Progenitor cell of endocrine pancreas (in vitro differentiated cells): ENCODE measurements at regions not wholly inside any gene's neighbourhood (a gene's known extent, or its start where the extent isn't known, plus 50 kb on each side); places are given as distances from the start of the nearest gene placed in this dataset.
A peak's percentile ranks its signal among the peaks of the same experiment; 100 is the strongest.

Experiments used
- DNase-seq: peaks from one replicate; pipeline ENCODE4 v3.0.0; 2021; ENCODE audit warnings: low spot score; ENCODE audit not compliant: unreplicated experiment
- H3K27ac Mint-ChIP-seq: 2 replicates; pipeline ENCODE4 v1.8.0; 2021; ENCODE audit warnings: mild to moderate bottlenecking, moderate library complexity, mixed read lengths
- H3K27me3 Mint-ChIP-seq: 2 replicates; pipeline ENCODE4 v1.8.0; 2021; ENCODE audit warnings: mixed read lengths
- H3K36me3 Mint-ChIP-seq: 2 replicates; pipeline ENCODE4 v1.8.0; 2022; ENCODE audit warnings: mixed read lengths; ENCODE audit not compliant: insufficient read depth
- H3K4me1 Mint-ChIP-seq: 2 replicates; pipeline ENCODE4 v1.8.0; 2021; ENCODE audit warnings: low read depth, mixed read lengths
- H3K4me3 Mint-ChIP-seq: 2 replicates; pipeline ENCODE4 v1.8.0; 2021; ENCODE audit warnings: low read depth, mild to moderate bottlenecking, moderate library complexity, mixed read lengths
- H3K9me3 Mint-ChIP-seq: 2 replicates; pipeline ENCODE4 v1.8.0; 2021; ENCODE audit warnings: low read depth, mixed read lengths
- TF ChIP-seq, protein P1 (sequence below): fragments of 200-600 bp; sonication (generic); IDR thresholded peaks from one replicate; pipeline ENCODE4 v1.5.0; 2021; ENCODE audit warnings: antibody characterized with exemption, mild to moderate bottlenecking; ENCODE audit not compliant: unreplicated experiment

DNA sequence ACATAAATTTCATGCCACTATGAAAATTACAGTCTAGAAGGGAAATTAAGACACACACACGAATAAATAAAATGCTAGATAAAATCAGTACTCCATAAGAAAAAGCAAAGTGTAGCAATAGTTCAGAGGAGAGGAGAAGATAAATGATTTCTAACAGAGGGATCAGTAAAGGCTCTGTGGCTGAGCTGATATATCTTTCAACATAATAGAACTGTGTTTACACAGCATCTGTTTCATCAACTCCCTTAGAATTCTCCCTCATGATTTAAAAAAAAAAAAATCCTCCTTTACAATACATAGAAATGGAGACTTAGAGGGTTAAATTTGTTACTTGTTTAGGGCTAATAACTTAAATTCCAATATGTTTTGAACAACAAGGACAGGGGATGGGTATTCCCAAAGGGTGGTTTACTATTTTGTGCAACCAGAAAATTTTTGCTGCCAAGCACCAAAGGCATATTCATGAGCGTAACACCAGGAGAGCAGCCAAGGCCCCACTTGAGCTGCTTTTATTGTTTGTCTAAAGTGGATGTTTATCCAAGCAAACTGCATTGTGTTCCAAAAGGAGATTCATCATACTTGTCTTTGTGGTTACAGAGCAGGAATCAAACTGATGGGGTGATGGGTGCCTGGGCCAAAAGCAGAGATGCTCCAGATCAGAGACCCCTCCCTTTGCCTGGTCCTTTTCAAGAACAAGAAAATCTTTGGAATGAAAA is 162.7 kb downstream of the BMP4 start:
- H3K4me3 Mint-ChIP-seq = no peak overlapping the region
- H3K36me3 Mint-ChIP-seq = no peaks in the 10 kb centered on the region
- peak overlapping the region; percentile 22 for H3K27ac Mint-ChIP-seq
- H3K27me3 Mint-ChIP-seq = peaks cover 3% of the 10 kb centered on the region
- no peak for DNase-seq
- TF ChIP-seq, protein P1, sequence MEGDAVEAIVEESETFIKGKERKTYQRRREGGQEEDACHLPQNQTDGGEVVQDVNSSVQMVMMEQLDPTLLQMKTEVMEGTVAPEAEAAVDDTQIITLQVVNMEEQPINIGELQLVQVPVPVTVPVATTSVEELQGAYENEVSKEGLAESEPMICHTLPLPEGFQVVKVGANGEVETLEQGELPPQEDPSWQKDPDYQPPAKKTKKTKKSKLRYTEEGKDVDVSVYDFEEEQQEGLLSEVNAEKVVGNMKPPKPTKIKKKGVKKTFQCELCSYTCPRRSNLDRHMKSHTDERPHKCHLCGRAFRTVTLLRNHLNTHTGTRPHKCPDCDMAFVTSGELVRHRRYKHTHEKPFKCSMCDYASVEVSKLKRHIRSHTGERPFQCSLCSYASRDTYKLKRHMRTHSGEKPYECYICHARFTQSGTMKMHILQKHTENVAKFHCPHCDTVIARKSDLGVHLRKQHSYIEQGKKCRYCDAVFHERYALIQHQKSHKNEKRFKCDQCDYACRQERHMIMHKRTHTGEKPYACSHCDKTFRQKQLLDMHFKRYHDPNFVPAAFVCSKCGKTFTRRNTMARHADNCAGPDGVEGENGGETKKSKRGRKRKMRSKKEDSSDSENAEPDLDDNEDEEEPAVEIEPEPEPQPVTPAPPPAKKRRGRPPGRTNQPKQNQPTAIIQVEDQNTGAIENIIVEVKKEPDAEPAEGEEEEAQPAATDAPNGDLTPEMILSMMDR = no peak
- H3K9me3 Mint-ChIP-seq = no peaks in the 10 kb centered on the region
- peaks cover 1% of the 10 kb centered on the region for H3K4me1 Mint-ChIP-seq

DNA sequence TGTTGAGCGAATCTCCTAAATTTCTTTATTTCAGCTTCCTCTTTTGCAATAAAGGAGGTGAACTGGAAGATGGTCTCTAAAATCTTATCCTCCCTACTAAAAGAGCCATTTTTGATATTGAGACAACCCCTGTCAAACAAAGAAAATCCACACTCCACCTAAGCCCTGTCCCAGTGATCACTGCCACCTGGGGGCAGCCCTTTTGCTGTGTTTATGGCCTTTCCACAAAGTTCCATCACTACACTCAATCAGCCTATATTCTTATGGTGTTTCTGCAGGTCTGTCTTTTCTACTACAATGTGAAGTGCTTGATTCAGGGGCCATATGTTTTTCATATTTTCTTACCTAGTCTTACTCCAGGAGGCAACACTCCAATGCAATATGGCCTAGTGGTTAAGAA is 163.7 kb downstream of the BMP4 start:
- DNase-seq = no peak
- Mint-ChIP-seq H3K27ac (no peak overlapping the region), H3K9me3 (no peaks in the 10 kb centered on the region), H3K27me3 (peaks cover 3% of the 10 kb centered on the region), H3K4me3 (no peak overlapping the region), H3K36me3 (no peaks in the 10 kb centered on the region), H3K4me1 (peaks cover 1% of the 10 kb centered on the region)
- TF ChIP-seq, protein P1 = no peak

DNA sequence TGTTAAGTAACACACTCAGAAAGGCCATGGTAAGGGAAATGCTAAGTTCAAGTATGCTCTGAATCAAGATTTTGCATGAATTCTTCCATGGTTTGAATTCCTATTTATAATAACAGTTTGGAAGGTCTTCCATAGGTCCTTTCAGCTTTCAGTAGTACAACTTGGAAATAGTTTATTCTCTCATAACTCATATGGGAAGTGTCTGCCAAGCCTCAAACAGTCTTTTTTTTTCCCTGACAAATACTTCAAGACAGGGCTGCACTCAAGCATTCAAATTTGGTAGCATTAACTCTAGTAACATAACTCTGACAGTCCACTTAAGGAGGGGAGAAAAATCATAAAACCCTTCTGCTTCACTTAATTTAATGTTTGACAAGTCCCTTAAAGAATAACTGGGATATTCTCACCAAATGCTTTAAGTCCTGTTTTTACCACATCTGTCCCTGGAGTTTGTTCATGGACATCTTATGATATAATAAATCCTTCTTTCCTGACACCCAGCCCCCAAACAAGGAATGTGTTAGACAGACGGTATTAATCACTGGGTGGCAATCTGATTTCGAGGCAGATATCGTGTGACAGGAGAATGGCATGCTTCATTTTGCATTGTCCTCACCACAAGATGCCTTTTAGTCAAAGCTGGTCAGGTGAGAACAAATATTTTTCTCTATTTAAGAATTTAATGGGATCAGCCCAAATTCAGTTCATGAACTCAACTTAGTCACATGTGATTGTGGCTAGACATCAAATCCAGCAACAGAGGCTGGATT is 165.7 kb downstream of the BMP4 start:
- H3K9me3 Mint-ChIP-seq = peaks cover 2% of the 10 kb centered on the region
- H3K27me3 Mint-ChIP-seq = peaks cover 6% of the 10 kb centered on the region

DNA sequence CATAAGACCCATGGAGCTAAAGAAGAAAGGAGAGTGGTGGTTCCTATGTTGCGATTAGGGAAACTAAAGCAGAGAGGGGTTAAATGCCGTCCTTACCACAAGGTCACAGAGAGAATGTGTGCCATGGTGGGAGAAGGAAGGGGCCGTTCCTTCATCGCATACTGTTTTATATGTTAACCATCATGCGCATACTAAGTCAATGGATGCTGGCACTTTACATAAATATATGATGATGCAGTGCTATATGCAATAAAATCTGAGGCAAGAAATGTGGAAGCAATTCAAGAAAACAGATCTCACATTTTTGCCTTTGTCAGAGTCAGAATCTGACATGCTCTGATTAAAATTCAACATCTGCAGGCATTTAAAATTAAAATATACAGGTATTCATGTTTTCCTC is 168.1 kb downstream of the BMP4 start:
- TF ChIP-seq, protein P1 = no peak
- H3K9me3 Mint-ChIP-seq = peaks cover 16% of the 10 kb centered on the region
- no peak overlapping the region for H3K27ac Mint-ChIP-seq
- no peak overlapping the region for H3K4me3 Mint-ChIP-seq
- DNase-seq = no peak
- no peaks in the 10 kb centered on the region for H3K4me1 Mint-ChIP-seq
- H3K36me3 Mint-ChIP-seq = peaks cover 2% of the 10 kb centered on the region
- peaks cover 6% of the 10 kb centered on the region for H3K27me3 Mint-ChIP-seq

More for the DNA sequence above, 165.7 kb downstream of the BMP4 start:
- peaks cover 1% of the 10 kb centered on the region for H3K4me1 Mint-ChIP-seq
- H3K27ac Mint-ChIP-seq = no peak overlapping the region
- H3K4me3 Mint-ChIP-seq = no peak overlapping the region
- no peaks in the 10 kb centered on the region for H3K36me3 Mint-ChIP-seq
- DNase-seq = no peak
- TF ChIP-seq, protein P1 = no peak

DNA sequence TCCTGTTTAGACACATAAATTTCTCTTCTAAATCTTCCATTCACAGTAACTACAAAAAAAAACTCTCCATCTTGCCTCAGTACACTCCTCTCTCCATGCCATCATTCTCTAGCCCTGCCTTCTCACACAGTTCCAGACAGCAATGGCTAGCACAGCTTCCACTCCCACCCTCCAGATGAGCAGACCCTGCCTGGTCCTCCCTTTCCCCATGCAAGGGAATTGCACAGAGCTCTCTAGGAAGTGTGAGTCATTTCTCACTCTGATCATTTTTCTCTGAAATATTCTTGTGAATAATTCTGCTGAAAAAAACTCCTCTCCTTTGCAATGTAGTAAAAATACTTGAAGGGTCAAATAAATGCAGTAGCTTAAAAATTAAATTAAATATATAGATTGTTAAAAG is 170.6 kb downstream of the BMP4 start:
- Mint-ChIP-seq H3K4me3 (no peak overlapping the region), H3K36me3 (peaks cover 2% of the 10 kb centered on the region)

More for the DNA sequence above, 170.6 kb downstream of the BMP4 start:
- DNase-seq = no peak
- H3K27ac Mint-ChIP-seq = no peak overlapping the region
- peaks cover 8% of the 10 kb centered on the region for H3K27me3 Mint-ChIP-seq
- TF ChIP-seq, protein P1 = no peak
- peaks cover 17% of the 10 kb centered on the region for H3K9me3 Mint-ChIP-seq
- H3K4me1 Mint-ChIP-seq = no peaks in the 10 kb centered on the region
